Astrocyte (in vitro differentiated cells and primary cell): ENCODE measurements at regions not wholly inside any gene's neighbourhood (a gene's known extent, or its start where the extent isn't known, plus 50 kb on each side); places are given as distances from the start of the nearest gene placed in this dataset.

Source experiments
- DNase-seq: peaks from one replicate; pipeline ENCODE4 v3.0.0-alpha.2; 2010; ENCODE audit warnings: low read depth
- FAIRE-seq: peaks from 2 replicates; lab custom pipeline; 2011; peaks lifted over from hg19 to GRCh38; lab: Jason Lieb, UNC
- H2AFZ ChIP-seq: 2 replicates; pipeline ENCODE4 v1.6.0; 2012; ENCODE audit warnings: low read depth, low read length, inconsistent platforms
- H3K27ac ChIP-seq: 2 replicates; pipeline ENCODE4 v1.5.1; 2011; ENCODE audit warnings: low read depth, low read length, inconsistent platforms
- H3K27me3 ChIP-seq: 2 replicates; pipeline ENCODE4 v1.6.0; 2011; ENCODE audit warnings: low read length, inconsistent platforms; ENCODE audit not compliant: insufficient read depth
- H3K36me3 ChIP-seq: 2 replicates; pipeline ENCODE4 v1.5.1; 2011; ENCODE audit warnings: low read length, inconsistent platforms; ENCODE audit not compliant: insufficient read depth
- H3K4me1 ChIP-seq: 2 replicates; pipeline ENCODE4 v1.5.1; 2011; ENCODE audit warnings: low read length, inconsistent platforms; ENCODE audit not compliant: insufficient read depth
- H3K4me2 ChIP-seq: 2 replicates; pipeline ENCODE4 v1.6.0; 2012; ENCODE audit warnings: low read length, inconsistent platforms
- H3K4me3 ChIP-seq: 2 replicates; pipeline ENCODE4 v1.5.1; 2011; ENCODE audit warnings: low read depth, mild to moderate bottlenecking, low read length, inconsistent platforms; ENCODE audit not compliant: insufficient read depth
- H3K79me2 ChIP-seq: 2 replicates; pipeline ENCODE4 v1.6.0; 2012; ENCODE audit warnings: mild to moderate bottlenecking, low read length, inconsistent platforms; ENCODE audit not compliant: insufficient read depth
- H3K9ac ChIP-seq: 2 replicates; pipeline ENCODE4 v1.6.0; 2012; ENCODE audit warnings: mild to moderate bottlenecking, low read length, inconsistent platforms
- H3K9me3 ChIP-seq: 2 replicates; pipeline ENCODE4 v1.5.1; 2012; ENCODE audit warnings: low read depth, mild to moderate bottlenecking, low read length, inconsistent platforms; ENCODE audit not compliant: insufficient read depth
- H4K20me1 ChIP-seq: 2 replicates; pipeline ENCODE4 v1.6.0; 2012; ENCODE audit warnings: low read length, inconsistent platforms; ENCODE audit not compliant: insufficient read depth
- H3K27ac Mint-ChIP-seq: one replicate; pipeline ENCODE4 v1.8.0; 2021; ENCODE audit warnings: mild to moderate bottlenecking, mixed read lengths; ENCODE audit not compliant: unreplicated experiment
- H3K27me3 Mint-ChIP-seq: one replicate; pipeline ENCODE4 v1.8.0; 2021; ENCODE audit warnings: low read depth, mixed read lengths; ENCODE audit not compliant: unreplicated experiment
- H3K36me3 Mint-ChIP-seq: one replicate; pipeline ENCODE4 v1.8.0; 2021; ENCODE audit warnings: low read depth, mixed read lengths; ENCODE audit not compliant: unreplicated experiment
- H3K4me1 Mint-ChIP-seq: one replicate; pipeline ENCODE4 v1.8.0; 2021; ENCODE audit warnings: low read depth, mixed read lengths; ENCODE audit not compliant: unreplicated experiment
- H3K4me3 Mint-ChIP-seq: one replicate; pipeline ENCODE4 v1.8.0; 2021; ENCODE audit warnings: mild to moderate bottlenecking, moderate library complexity, mixed read lengths; ENCODE audit not compliant: unreplicated experiment
- H3K9me3 Mint-ChIP-seq: one replicate; pipeline ENCODE4 v1.8.0; 2021; ENCODE audit warnings: mild to moderate bottlenecking, mixed read lengths; ENCODE audit not compliant: unreplicated experiment
- EZH2 ChIP-seq: IDR thresholded peaks from 2 replicates; pipeline ENCODE4 v1.6.1; 2012; ENCODE audit warnings: mild to moderate bottlenecking, low read length, inconsistent platforms; ENCODE audit not compliant: insufficient read depth
- TF ChIP-seq, protein P1 (sequence below): IDR thresholded peaks from 2 replicates; pipeline ENCODE4 v1.5.1; 2011; ENCODE audit warnings: low read depth, mild to moderate bottlenecking, inconsistent platforms, low read length, moderate library complexity; ENCODE audit not compliant: insufficient read depth

DNA sequence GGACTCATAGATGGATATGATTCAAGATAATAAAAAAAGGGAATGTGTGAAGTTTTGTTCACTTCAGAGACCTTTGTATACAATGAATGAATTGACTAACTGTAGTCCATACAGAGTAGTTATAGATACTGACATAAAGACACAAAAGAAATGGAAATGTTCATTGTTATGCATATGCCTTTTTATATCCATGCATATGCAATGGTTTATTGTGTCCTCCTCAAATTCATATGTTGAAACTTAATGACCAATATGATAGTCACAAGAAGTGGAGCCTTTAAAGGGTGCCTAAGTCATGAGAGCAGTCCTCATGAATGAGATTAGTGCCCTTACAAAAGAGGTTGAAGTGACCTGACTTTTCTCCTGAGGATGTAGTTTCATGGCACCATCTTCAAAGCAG, 467.5 kb upstream of the NDST4 start:
- Mint-ChIP-seq H3K36me3 (no peaks in the 10 kb centered on the region), H3K4me3 (no peak overlapping the region), H3K27me3 (no peaks in the 10 kb centered on the region), H3K4me1 (peaks cover 6% of the 10 kb centered on the region), H3K9me3 (no peaks in the 10 kb centered on the region), H3K27ac (no peak overlapping the region)
- Histone ChIP-seq H3K79me2 (no peaks in the 10 kb centered on the region), H4K20me1 (no peaks in the 10 kb centered on the region), H3K9ac (no peak overlapping the region), H3K4me2 (no peak overlapping the region), H3K4me3 (no peak overlapping the region), H3K27me3 (no peaks in the 10 kb centered on the region), H3K9me3 (no peaks in the 10 kb centered on the region), H3K36me3 (no peaks in the 10 kb centered on the region), H3K27ac (no peak overlapping the region), H3K4me1 (no peaks in the 10 kb centered on the region), H2AFZ (no peak overlapping the region)
- TF ChIP-seq, protein P1, sequence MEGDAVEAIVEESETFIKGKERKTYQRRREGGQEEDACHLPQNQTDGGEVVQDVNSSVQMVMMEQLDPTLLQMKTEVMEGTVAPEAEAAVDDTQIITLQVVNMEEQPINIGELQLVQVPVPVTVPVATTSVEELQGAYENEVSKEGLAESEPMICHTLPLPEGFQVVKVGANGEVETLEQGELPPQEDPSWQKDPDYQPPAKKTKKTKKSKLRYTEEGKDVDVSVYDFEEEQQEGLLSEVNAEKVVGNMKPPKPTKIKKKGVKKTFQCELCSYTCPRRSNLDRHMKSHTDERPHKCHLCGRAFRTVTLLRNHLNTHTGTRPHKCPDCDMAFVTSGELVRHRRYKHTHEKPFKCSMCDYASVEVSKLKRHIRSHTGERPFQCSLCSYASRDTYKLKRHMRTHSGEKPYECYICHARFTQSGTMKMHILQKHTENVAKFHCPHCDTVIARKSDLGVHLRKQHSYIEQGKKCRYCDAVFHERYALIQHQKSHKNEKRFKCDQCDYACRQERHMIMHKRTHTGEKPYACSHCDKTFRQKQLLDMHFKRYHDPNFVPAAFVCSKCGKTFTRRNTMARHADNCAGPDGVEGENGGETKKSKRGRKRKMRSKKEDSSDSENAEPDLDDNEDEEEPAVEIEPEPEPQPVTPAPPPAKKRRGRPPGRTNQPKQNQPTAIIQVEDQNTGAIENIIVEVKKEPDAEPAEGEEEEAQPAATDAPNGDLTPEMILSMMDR = no peak
- no peak for TF ChIP-seq EZH2
- no peak for FAIRE-seq
- DNase-seq = no peak

DNA sequence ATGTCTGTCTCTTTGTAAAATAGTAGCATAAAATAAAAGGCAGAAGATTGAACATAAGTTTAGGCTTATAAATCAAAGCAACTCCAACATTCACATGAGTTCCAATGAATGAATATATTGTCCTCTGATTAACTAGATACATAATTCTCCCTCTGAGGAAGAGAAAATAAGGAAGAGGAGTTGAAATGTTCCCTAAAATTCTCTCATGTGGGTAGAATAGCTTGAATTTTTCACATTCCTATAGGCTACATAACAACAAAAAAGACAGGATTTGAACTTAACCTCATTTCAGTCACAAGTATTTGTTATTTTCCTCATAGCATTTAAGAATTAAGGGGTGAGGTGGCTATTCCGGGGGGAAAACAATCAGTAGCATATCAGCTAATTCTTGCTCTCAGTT, 462.4 kb upstream of the NDST4 start:
- Mint-ChIP-seq H3K27me3 (no peaks in the 10 kb centered on the region), H3K36me3 (no peaks in the 10 kb centered on the region), H3K27ac (peak overlapping the region; percentile 89), H3K4me3 (no peak overlapping the region), H3K4me1 (peaks cover 12% of the 10 kb centered on the region), H3K9me3 (peaks cover 4% of the 10 kb centered on the region)
- H3K9me3 ChIP-seq = no peaks in the 10 kb centered on the region
- H3K27me3 ChIP-seq = no peaks in the 10 kb centered on the region
- no peak for FAIRE-seq
- no peak overlapping the region for H3K27ac ChIP-seq
- no peak for DNase-seq
- no peak overlapping the region for H2AFZ ChIP-seq
- no peaks in the 10 kb centered on the region for H4K20me1 ChIP-seq
- no peak for TF ChIP-seq EZH2
- TF ChIP-seq, protein P1 = no peak
- no peak overlapping the region for H3K9ac ChIP-seq
- no peak overlapping the region for H3K4me3 ChIP-seq
- H3K4me2 ChIP-seq = no peak overlapping the region
- no peaks in the 10 kb centered on the region for H3K36me3 ChIP-seq
- no peaks in the 10 kb centered on the region for H3K79me2 ChIP-seq
- H3K4me1 ChIP-seq = no peaks in the 10 kb centered on the region

- no peak overlapping the region for H2AFZ ChIP-seq
- H3K27ac ChIP-seq = no peak overlapping the region
- no peaks in the 10 kb centered on the region for H3K4me1 ChIP-seq
- DNase-seq (no peak), FAIRE-seq (no peak)
- H3K4me3 ChIP-seq = no peak overlapping the region
- no peaks in the 10 kb centered on the region for H3K9me3 ChIP-seq
- no peaks in the 10 kb centered on the region for H4K20me1 ChIP-seq
- no peaks in the 10 kb centered on the region for H3K27me3 Mint-ChIP-seq
- H3K4me1 Mint-ChIP-seq = no peaks in the 10 kb centered on the region
- H3K4me3 Mint-ChIP-seq = no peak overlapping the region
- H3K36me3 Mint-ChIP-seq = no peaks in the 10 kb centered on the region
- H3K4me2 ChIP-seq = no peak overlapping the region
- H3K27ac Mint-ChIP-seq = no peak overlapping the region
- H3K9me3 Mint-ChIP-seq = no peaks in the 10 kb centered on the region
- TF ChIP-seq, protein P1 = no peak
- TF ChIP-seq EZH2 = no peak
- no peaks in the 10 kb centered on the region for H3K79me2 ChIP-seq
- H3K27me3 ChIP-seq = no peaks in the 10 kb centered on the region
- H3K36me3 ChIP-seq = no peaks in the 10 kb centered on the region
- H3K9ac ChIP-seq = no peak overlapping the region
Observed at GRCh38 chr4:115562506-115562905, 449.1 kb upstream of the NDST4 start.
